A673 (cell line): ENCODE measurements at regions not wholly inside any gene's neighbourhood (a gene's known extent, or its start where the extent isn't known, plus 50 kb on each side); places are given as distances from the start of the nearest gene placed in this dataset.

ENCODE experiments used
- BruUV-seq: library from RNA; stranded (reverse); fragments of 400-500 nt; replicated peaks from 2 replicates; lab custom pipeline; 2021; lab: Mats Ljungman, UMichigan
- CTCF ChIA-PET: fragments of 300-600 bp; sonication (Branson Sonifier 250); formaldehyde crosslinking; loops from one replicate; lab custom pipeline; 2022; ENCODE audit warnings: antibody characterized with exemption; lab: Charles Lee
- POLR2A ChIA-PET: fragments of 300-600 bp; sonication (Branson Sonifier 250); formaldehyde crosslinking; loops from one replicate; lab custom pipeline; 2022; ENCODE audit warnings: antibody characterized with exemption; ENCODE audit not compliant: low non-redundant PET; lab: Charles Lee
- DNase-seq: peaks from one replicate; pipeline ENCODE4 v3.0.0-alpha.2; 2015; ENCODE audit warnings: low spot score
- H3K27ac ChIP-seq: fragments of 200-600 bp; sonication (generic); 2 replicates; pipeline ENCODE4 v1.5.1; 2016; ENCODE audit warnings: mixed run types, low read depth, mild to moderate bottlenecking, mixed read lengths, antibody characterized with exemption, low read length; ENCODE audit not compliant: poor library complexity, severe bottlenecking
- H3K27me3 ChIP-seq: fragments of 200-600 bp; sonication (generic); replicated peaks from 2 replicates; pipeline ENCODE4 v1.6.1; 2017; ENCODE audit warnings: mixed run types, low read depth, mild to moderate bottlenecking, mixed read lengths, antibody characterized with exemption, low read length; ENCODE audit not compliant: insufficient read depth, poor library complexity
- H3K36me3 ChIP-seq: fragments of 200-600 bp; sonication (generic); 2 replicates; pipeline ENCODE4 v1.6.1; 2016; ENCODE audit warnings: mixed run types, mild to moderate bottlenecking, mixed read lengths, antibody characterized with exemption, low read length; ENCODE audit not compliant: insufficient read depth, poor library complexity, severe bottlenecking
- H3K4me1 ChIP-seq: fragments of 200-600 bp; sonication (generic); 2 replicates; pipeline ENCODE4 v1.6.1; 2017; ENCODE audit warnings: mixed run types, mild to moderate bottlenecking, mixed read lengths, antibody characterized with exemption, low read length; ENCODE audit not compliant: insufficient read depth, poor library complexity, severe bottlenecking
- H3K4me3 ChIP-seq: fragments of 200-600 bp; sonication (generic); 2 replicates; pipeline ENCODE4 v1.5.1; 2016; ENCODE audit warnings: low read depth, mixed run types, mild to moderate bottlenecking, mixed read lengths, low read length; ENCODE audit not compliant: poor library complexity, severe bottlenecking
- H3K9me3 ChIP-seq: fragments of 200-600 bp; sonication (generic); 2 replicates; pipeline ENCODE4 v1.6.1; 2016; ENCODE audit warnings: mixed run types, low read depth, mild to moderate bottlenecking, mixed read lengths, antibody characterized with exemption, low read length; ENCODE audit not compliant: poor library complexity, severe bottlenecking
- EZH2 ChIP-seq: fragments of 200-600 bp; sonication (generic); IDR thresholded peaks from 2 replicates; pipeline ENCODE4 v1.6.1; 2017; ENCODE audit warnings: borderline replicate concordance, low read depth, mild to moderate bottlenecking, mixed read lengths, antibody characterized with exemption, low read length; ENCODE audit not compliant: poor library complexity, severe bottlenecking
- intact Hi-C: fragments of 100-400 bp; cut with micrococcal nuclease; formaldehyde crosslinking; loops from one replicate; pipeline ENCODE4 v1.10.0; 2022; ENCODE audit not compliant: unreplicated experiment
- TF ChIP-seq, protein P1 (sequence below): fragments of 300-800, 200-600 bp; sonication (generic); conservative IDR thresholded peaks from 2 replicates; pipeline ENCODE4 v1.5.1; 2017; ENCODE audit warnings: low read depth, mild to moderate bottlenecking, antibody characterized with exemption, low read length, moderate library complexity, mixed read lengths

- DNase-seq, result no peak
- TF ChIP-seq, protein P1, sequence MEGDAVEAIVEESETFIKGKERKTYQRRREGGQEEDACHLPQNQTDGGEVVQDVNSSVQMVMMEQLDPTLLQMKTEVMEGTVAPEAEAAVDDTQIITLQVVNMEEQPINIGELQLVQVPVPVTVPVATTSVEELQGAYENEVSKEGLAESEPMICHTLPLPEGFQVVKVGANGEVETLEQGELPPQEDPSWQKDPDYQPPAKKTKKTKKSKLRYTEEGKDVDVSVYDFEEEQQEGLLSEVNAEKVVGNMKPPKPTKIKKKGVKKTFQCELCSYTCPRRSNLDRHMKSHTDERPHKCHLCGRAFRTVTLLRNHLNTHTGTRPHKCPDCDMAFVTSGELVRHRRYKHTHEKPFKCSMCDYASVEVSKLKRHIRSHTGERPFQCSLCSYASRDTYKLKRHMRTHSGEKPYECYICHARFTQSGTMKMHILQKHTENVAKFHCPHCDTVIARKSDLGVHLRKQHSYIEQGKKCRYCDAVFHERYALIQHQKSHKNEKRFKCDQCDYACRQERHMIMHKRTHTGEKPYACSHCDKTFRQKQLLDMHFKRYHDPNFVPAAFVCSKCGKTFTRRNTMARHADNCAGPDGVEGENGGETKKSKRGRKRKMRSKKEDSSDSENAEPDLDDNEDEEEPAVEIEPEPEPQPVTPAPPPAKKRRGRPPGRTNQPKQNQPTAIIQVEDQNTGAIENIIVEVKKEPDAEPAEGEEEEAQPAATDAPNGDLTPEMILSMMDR, result no peak
- no peak for TF ChIP-seq EZH2
- H3K27ac ChIP-seq, result no peak overlapping the region
- BruUV-seq, result no TSS peak
- intact Hi-C loops, result no loop called here
- no peaks in the 10 kb centered on the region for H3K36me3 ChIP-seq
- POLR2A ChIA-PET, result no interaction called here
- no peaks in the 10 kb centered on the region for H3K27me3 ChIP-seq
- no peak overlapping the region for H3K4me3 ChIP-seq
- CTCF ChIA-PET, result no interaction called here
- H3K4me1 ChIP-seq, result no peaks in the 10 kb centered on the region
- no peaks in the 10 kb centered on the region for H3K9me3 ChIP-seq
Measured at GRCh38 chr6:154567695-154568220, 57.3 kb upstream of the CNKSR3 start.

DNA sequence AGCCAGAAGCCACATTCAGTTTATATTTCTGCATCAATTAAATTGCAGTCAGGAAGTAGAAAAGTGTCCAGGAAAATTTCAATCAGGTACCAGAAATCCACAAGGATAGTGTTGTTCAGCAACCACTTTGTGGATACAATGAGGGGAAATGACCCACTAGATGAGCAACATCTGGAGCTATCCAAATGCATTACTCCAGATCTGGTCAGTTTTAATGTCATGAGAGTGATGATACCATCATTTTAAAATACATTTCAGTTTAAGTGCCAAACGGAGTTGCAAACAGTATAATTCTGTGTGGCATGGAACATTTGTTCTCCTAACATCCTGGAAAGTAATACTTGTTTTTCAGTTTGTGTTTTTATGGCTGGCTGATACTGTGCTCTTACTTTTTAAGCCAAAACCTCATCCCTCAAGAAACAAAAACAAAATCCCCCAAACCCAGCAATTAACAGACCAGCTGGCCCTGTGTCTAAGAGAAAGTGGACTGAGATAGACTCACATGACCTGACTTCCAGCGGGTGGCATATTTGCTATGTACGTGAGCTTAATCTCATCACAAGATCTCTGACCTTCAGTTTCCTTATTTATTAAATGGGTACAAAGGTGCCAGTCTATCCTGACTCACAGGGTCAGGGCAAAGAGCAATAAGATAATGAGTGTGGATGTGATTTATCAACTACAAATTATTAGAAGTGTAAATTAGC is 58.8 kb upstream of the CNKSR3 start:
- BruUV-seq, result no TSS peak
- DNase-seq, result no peak
- no peaks in the 10 kb centered on the region for H3K36me3 ChIP-seq
- no peak for TF ChIP-seq EZH2
- TF ChIP-seq, protein P1, result no peak
- intact Hi-C loops, result no loop called here
- no peak overlapping the region for H3K27ac ChIP-seq
- H3K4me1 ChIP-seq, result no peaks in the 10 kb centered on the region
- no peaks in the 10 kb centered on the region for H3K9me3 ChIP-seq
- ChIA-PET POLR2A (no interaction called here), CTCF (no interaction called here)
- H3K27me3 ChIP-seq, result no peaks in the 10 kb centered on the region
- H3K4me3 ChIP-seq, result no peak overlapping the region

GRCh38 chr6:154570505-154570904 is 60.0 kb upstream of the CNKSR3 start:
- no TSS peak for BruUV-seq

More at GRCh38 chr6:154570505-154570904, 60.0 kb upstream of the CNKSR3 start:
- intact Hi-C loops, result no loop called here
- CTCF ChIA-PET, result no interaction called here
- Histone ChIP-seq H3K4me3 (no peak overlapping the region), H3K9me3 (no peaks in the 10 kb centered on the region), H3K4me1 (no peaks in the 10 kb centered on the region), H3K27ac (no peak overlapping the region), H3K36me3 (no peaks in the 10 kb centered on the region), H3K27me3 (no peaks in the 10 kb centered on the region)
- TF ChIP-seq EZH2, result no peak
- TF ChIP-seq, protein P1, result no peak
- no peak for DNase-seq
- POLR2A ChIA-PET, result no interaction called here
